ENCODE measurements at regions not wholly inside any gene's neighbourhood (a gene's known extent, or its start where the extent isn't known, plus 50 kb on each side); places are given as distances from the start of the nearest gene placed in this dataset.

DNA sequence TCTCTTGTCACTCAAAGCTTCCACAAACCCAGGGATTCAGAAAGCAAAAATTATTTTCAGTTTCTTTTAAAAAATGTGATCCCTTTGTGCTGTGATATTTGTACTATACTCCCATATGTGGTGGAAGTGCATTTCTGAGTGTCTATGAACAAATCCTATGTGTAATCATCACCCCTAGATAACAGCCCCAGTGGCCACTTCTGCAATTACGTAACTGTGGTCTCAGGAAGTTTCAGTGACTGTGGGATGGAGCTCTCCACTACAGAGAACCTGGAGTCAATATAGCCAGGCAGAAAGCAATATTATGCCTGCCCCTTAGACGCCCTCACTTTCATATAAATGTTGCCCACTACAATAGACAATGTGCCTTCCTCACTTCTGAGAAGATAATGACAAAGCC, 1101.7 kb upstream of the GHITM start:
- H3K36me3 ChIP-seq = no peaks in the 10 kb centered on the region
- DNase-seq (ENCODE audit: extremely low spot score in 2 of 2) = no peak
- H3K4me3 ChIP-seq = no peak overlapping the region
- TF ChIP-seq, protein P1, sequence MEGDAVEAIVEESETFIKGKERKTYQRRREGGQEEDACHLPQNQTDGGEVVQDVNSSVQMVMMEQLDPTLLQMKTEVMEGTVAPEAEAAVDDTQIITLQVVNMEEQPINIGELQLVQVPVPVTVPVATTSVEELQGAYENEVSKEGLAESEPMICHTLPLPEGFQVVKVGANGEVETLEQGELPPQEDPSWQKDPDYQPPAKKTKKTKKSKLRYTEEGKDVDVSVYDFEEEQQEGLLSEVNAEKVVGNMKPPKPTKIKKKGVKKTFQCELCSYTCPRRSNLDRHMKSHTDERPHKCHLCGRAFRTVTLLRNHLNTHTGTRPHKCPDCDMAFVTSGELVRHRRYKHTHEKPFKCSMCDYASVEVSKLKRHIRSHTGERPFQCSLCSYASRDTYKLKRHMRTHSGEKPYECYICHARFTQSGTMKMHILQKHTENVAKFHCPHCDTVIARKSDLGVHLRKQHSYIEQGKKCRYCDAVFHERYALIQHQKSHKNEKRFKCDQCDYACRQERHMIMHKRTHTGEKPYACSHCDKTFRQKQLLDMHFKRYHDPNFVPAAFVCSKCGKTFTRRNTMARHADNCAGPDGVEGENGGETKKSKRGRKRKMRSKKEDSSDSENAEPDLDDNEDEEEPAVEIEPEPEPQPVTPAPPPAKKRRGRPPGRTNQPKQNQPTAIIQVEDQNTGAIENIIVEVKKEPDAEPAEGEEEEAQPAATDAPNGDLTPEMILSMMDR (IDR thresholded peaks at IDR 0.05) = no peak
- H3K4me1 ChIP-seq = no peaks in the 10 kb centered on the region
- no peaks in the 10 kb centered on the region for H3K9me3 ChIP-seq
- H3K27me3 ChIP-seq = no peaks in the 10 kb centered on the region
- intact Hi-C loops (cut with DNase I) = no loop called here
- no peak overlapping the region for H3K27ac ChIP-seq

DNA sequence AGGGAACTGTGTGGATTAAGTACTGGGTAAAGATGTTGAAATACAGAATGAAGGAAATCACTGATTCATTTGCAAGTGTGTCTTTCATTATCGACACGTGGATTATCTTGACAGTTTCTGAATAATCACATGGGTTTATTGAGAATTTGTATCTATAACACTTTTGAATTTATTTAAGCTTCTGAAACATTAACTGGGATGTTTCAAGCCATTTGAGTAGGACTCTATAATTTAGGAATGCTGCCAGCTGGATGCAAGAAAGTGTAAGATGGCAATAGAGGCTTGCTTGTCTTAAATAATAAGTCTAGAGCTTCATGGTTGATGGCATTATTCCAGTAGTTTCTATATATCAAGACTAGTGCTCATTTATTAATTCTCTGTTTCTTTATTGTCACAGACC, 1100.7 kb upstream of the GHITM start:
- Histone ChIP-seq H3K4me1 (no peaks in the 10 kb centered on the region), H3K27ac (no peak overlapping the region), H3K9me3 (no peaks in the 10 kb centered on the region), H3K36me3 (no peaks in the 10 kb centered on the region), H3K4me3 (no peak overlapping the region), H3K27me3 (no peaks in the 10 kb centered on the region)
- intact Hi-C loops (cut with DNase I) = no loop called here
- DNase-seq (ENCODE audit: extremely low spot score in 2 of 2) = no peak
- TF ChIP-seq, protein P1 (IDR thresholded peaks at IDR 0.05) = no peak
- TF ChIP-seq POLR2A (IDR thresholded peaks at IDR 0.05) (no peak), POLR2AphosphoS5 (IDR thresholded peaks at IDR 0.05; ENCODE audit: insufficient read depth in 1 of 2, low read depth in 1 of 2) (no peak)

DNA sequence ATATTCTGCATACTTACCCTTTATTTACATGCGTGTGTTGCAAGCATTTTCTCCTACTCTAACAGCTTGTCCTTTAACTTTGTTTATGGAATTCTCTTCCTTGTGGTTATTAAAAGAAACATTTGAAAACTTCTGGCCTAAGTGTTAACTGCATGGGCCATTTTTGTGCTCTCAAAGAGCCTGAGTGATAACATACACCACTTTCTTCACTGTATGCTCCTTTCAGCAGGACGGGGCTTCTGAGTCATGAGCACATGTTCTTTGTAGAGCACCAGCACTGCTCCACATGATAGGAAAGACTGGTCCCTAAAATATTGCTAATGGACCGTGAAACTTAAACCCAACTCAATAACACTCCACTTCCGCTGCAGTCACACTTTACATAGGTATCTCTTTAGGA, 1093.6 kb upstream of the GHITM start:
- Histone ChIP-seq H3K4me3 (no peak overlapping the region), H3K9me3 (no peaks in the 10 kb centered on the region), H3K27ac (no peak overlapping the region), H3K36me3 (no peaks in the 10 kb centered on the region), H3K27me3 (no peaks in the 10 kb centered on the region), H3K4me1 (no peaks in the 10 kb centered on the region)
- intact Hi-C loops (cut with DNase I) = no loop called here
- TF ChIP-seq, protein P1 (IDR thresholded peaks at IDR 0.05) = no peak
- TF ChIP-seq POLR2AphosphoS5 (IDR thresholded peaks at IDR 0.05; ENCODE audit: insufficient read depth in 1 of 2, low read depth in 1 of 2) (no peak), POLR2A (IDR thresholded peaks at IDR 0.05) (no peak)
- no peak for DNase-seq (ENCODE audit: extremely low spot score in 2 of 2)

DNA sequence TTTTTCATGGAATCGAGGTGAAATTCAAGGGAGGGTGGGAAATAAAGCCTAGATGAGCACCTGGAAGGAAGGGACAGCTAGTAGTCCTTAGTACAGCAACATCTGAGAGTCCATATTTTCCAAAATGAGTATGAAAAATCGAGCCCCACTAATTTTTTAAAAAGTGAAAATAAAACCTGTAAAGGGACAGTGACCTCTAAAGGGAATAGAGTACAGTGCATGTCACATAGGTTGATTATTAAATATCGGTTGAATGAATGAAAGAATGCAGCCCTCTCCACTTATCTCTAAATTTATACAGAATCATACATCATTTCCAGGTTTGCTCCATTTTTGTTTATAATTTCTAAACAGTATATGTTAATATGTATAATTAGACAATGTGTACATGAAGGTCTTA, 1088.5 kb upstream of the GHITM start:
- no peaks in the 10 kb centered on the region for H3K9me3 ChIP-seq
- no peak overlapping the region for H3K27ac ChIP-seq
- no peak for DNase-seq (ENCODE audit: extremely low spot score in 2 of 2)
- no peaks in the 10 kb centered on the region for H3K27me3 ChIP-seq
- no peaks in the 10 kb centered on the region for H3K36me3 ChIP-seq
- H3K4me3 ChIP-seq = no peak overlapping the region
- H3K4me1 ChIP-seq = no peaks in the 10 kb centered on the region
- TF ChIP-seq, protein P1 (IDR thresholded peaks at IDR 0.05) = no peak
- TF ChIP-seq POLR2A (IDR thresholded peaks at IDR 0.05) (no peak), POLR2AphosphoS5 (IDR thresholded peaks at IDR 0.05; ENCODE audit: insufficient read depth in 1 of 2, low read depth in 1 of 2) (no peak)
- intact Hi-C loops (cut with DNase I) = no loop called here

DNA sequence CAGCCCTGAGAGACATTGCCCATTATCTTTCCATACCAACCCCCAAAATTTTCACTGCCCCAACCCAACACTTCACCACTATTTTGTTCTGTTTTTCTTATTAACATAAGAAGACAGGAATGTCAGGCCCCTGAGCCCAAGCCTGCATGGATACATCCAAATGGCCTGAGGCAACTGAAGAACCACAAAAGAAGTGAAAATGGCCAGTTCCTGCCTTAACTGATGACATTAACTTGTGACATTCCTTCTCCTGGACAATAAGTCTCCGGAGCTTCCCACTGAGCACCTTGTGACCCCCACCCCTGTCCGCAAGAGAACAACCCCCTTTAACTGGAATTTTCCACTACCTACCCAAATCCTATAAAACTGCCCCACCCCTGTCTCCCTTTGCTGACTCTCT, 1076.4 kb upstream of the GHITM start:
- Histone ChIP-seq H3K4me3 (no peak overlapping the region), H3K27me3 (no peaks in the 10 kb centered on the region), H3K36me3 (no peaks in the 10 kb centered on the region), H3K4me1 (no peaks in the 10 kb centered on the region), H3K27ac (no peak overlapping the region), H3K9me3 (no peaks in the 10 kb centered on the region)
- DNase-seq (ENCODE audit: extremely low spot score in 2 of 2) = no peak
- intact Hi-C loops (cut with DNase I) = no loop called here
- TF ChIP-seq POLR2AphosphoS5 (IDR thresholded peaks at IDR 0.05; ENCODE audit: insufficient read depth in 1 of 2, low read depth in 1 of 2) (no peak), POLR2A (IDR thresholded peaks at IDR 0.05) (no peak)
- TF ChIP-seq, protein P1 (IDR thresholded peaks at IDR 0.05) = no peak

Measured in vagina (tissue), 2 donors.